Activated CD4-positive, CD25-positive, alpha-beta regulatory T cell treated with anti-CD3 and anti-CD28 coated beads, Interleukin-2, amount 50 U/mL, for 72 hours (primary cell): ENCODE measurements at regions not wholly inside any gene's neighbourhood (a gene's known extent, or its start where the extent isn't known, plus 50 kb on each side); places are given as distances from the start of the nearest gene placed in this dataset.

Source experiments
- DNase-seq: peaks from one replicate; pipeline ENCODE4 v3.0.0; 2021

GRCh38 chr20:1707588-1708449, 50.2 kb upstream of the SIRPG start:
- no peak for DNase-seq
